Muscle layer of duodenum (tissue), 2 donors: ENCODE measurements at regions not wholly inside any gene's neighbourhood (a gene's known extent, or its start where the extent isn't known, plus 50 kb on each side); places are given as distances from the start of the nearest gene placed in this dataset.

Experiments
- H3K27ac ChIP-seq: one replicate; pipeline ENCODE4 v1.7.0; 2013; ENCODE audit warnings: mild to moderate bottlenecking, low read length
- H3K27me3 ChIP-seq: one replicate; pipeline ENCODE4 v1.7.0; 2013; ENCODE audit warnings: low read depth, mild to moderate bottlenecking, control low read depth, low read length
- H3K36me3 ChIP-seq, 2 donors: one replicate each; pipeline ENCODE4 v1.7.0; 2013; ENCODE audit warnings: low read length in 2 of 2, control low read depth in 1 of 2, mild to moderate bottlenecking in 1 of 2; ENCODE audit not compliant: insufficient read depth in 2 of 2, control insufficient read depth in 1 of 2
- H3K4me1 ChIP-seq, 2 donors: one replicate each; pipeline ENCODE4 v1.7.0; 2013; ENCODE audit warnings: low read length in 2 of 2, mild to moderate bottlenecking in 2 of 2, control low read depth in 1 of 2, moderate library complexity in 1 of 2; ENCODE audit not compliant: insufficient read depth in 2 of 2, control insufficient read depth in 1 of 2
- H3K4me3 ChIP-seq, 2 donors: one replicate each; pipeline ENCODE4 v1.7.0; 2013; ENCODE audit warnings: low read length in 2 of 2, low read depth in 1 of 2, mild to moderate bottlenecking in 1 of 2
- H3K9me3 ChIP-seq, 2 donors: one replicate each; pipeline ENCODE4 v1.7.0; 2013; ENCODE audit warnings: low read length in 2 of 2, control low read depth in 1 of 2, mild to moderate bottlenecking in 1 of 2; ENCODE audit not compliant: control insufficient read depth in 1 of 2
- donor health status: healthy.

- no peaks in the 10 kb centered on the region for H3K9me3 ChIP-seq
- no peak overlapping the region for H3K27ac ChIP-seq
- no peaks in the 10 kb centered on the region for H3K27me3 ChIP-seq
- H3K4me3 ChIP-seq = no peak overlapping the region
- H3K4me1 ChIP-seq = no peaks in the 10 kb centered on the region
- H3K36me3 ChIP-seq = no peaks in the 10 kb centered on the region
Observed at GRCh38 chr6:166820483-166820882, 135.9 kb downstream of the RNASET2 start.

GRCh38 chr6:166820070-166820469 lies 136.3 kb downstream of the RNASET2 start:
- Histone ChIP-seq H3K4me1 (no peaks in the 10 kb centered on the region), H3K36me3 (no peaks in the 10 kb centered on the region), H3K27ac (no peak overlapping the region), H3K4me3 (no peak overlapping the region), H3K27me3 (no peaks in the 10 kb centered on the region), H3K9me3 (no peaks in the 10 kb centered on the region)

GRCh38 chr6:166815629-166816028 lies 140.7 kb downstream of the RNASET2 start:
- H3K36me3 ChIP-seq = no peaks in the 10 kb centered on the region
- H3K4me3 ChIP-seq = no peak overlapping the region
- H3K27me3 ChIP-seq = no peaks in the 10 kb centered on the region
- H3K4me1 ChIP-seq = no peaks in the 10 kb centered on the region
- H3K9me3 ChIP-seq = no peaks in the 10 kb centered on the region
- H3K27ac ChIP-seq = no peak overlapping the region

- H3K36me3 ChIP-seq = no peaks in the 10 kb centered on the region
- H3K27ac ChIP-seq = no peak overlapping the region
- H3K27me3 ChIP-seq = no peaks in the 10 kb centered on the region
- no peaks in the 10 kb centered on the region for H3K9me3 ChIP-seq
- no peaks in the 10 kb centered on the region for H3K4me1 ChIP-seq
- no peak overlapping the region for H3K4me3 ChIP-seq
Observed at GRCh38 chr6:166814390-166814789, 142.0 kb downstream of the RNASET2 start.

GRCh38 chr6:166813461-166813860 lies 142.9 kb downstream of the RNASET2 start:
- no peaks in the 10 kb centered on the region for H3K9me3 ChIP-seq
- H3K36me3 ChIP-seq = no peaks in the 10 kb centered on the region
- no peaks in the 10 kb centered on the region for H3K4me1 ChIP-seq
- H3K27me3 ChIP-seq = no peaks in the 10 kb centered on the region
- no peak overlapping the region for H3K4me3 ChIP-seq
- H3K27ac ChIP-seq = no peak overlapping the region

GRCh38 chr6:166810864-166811263 lies 145.5 kb downstream of the RNASET2 start:
- H3K36me3 ChIP-seq = no peaks in the 10 kb centered on the region
- H3K27ac ChIP-seq = no peak overlapping the region
- no peaks in the 10 kb centered on the region for H3K27me3 ChIP-seq
- H3K9me3 ChIP-seq = peaks cover 0 to 22% of the 10 kb centered on the region in 2 donors
- H3K4me3 ChIP-seq = no peak overlapping the region
- H3K4me1 ChIP-seq = no peaks in the 10 kb centered on the region

GRCh38 chr6:166809721-166810120 lies 146.6 kb downstream of the RNASET2 start:
- no peaks in the 10 kb centered on the region for H3K36me3 ChIP-seq
- H3K4me3 ChIP-seq = no peak overlapping the region
- H3K27me3 ChIP-seq = no peaks in the 10 kb centered on the region
- peaks cover 0 to 30% of the 10 kb centered on the region in 2 donors for H3K9me3 ChIP-seq
- no peaks in the 10 kb centered on the region for H3K4me1 ChIP-seq
- no peak overlapping the region for H3K27ac ChIP-seq

GRCh38 chr6:166806962-166807757 lies 149.2 kb downstream of the RNASET2 start:
- Histone ChIP-seq H3K9me3 (peaks cover 0 to 30% of the 10 kb centered on the region in 2 donors), H3K4me1 (no peaks in the 10 kb centered on the region), H3K27ac (no peak overlapping the region), H3K4me3 (peak overlapping the region in 1 of 2 donors; percentile 17), H3K36me3 (no peaks in the 10 kb centered on the region), H3K27me3 (no peaks in the 10 kb centered on the region)

- H3K27me3 ChIP-seq = no peaks in the 10 kb centered on the region
- H3K27ac ChIP-seq = no peak overlapping the region
- H3K9me3 ChIP-seq = peaks cover 0 to 30% of the 10 kb centered on the region in 2 donors
- H3K4me3 ChIP-seq = no peak overlapping the region
- no peaks in the 10 kb centered on the region for H3K4me1 ChIP-seq
- H3K36me3 ChIP-seq = no peaks in the 10 kb centered on the region
Observed at GRCh38 chr6:166806217-166806838, 150.0 kb downstream of the RNASET2 start.

- Histone ChIP-seq H3K9me3 (peaks cover 0 to 30% of the 10 kb centered on the region in 2 donors), H3K4me1 (no peaks in the 10 kb centered on the region), H3K4me3 (no peak overlapping the region), H3K36me3 (no peaks in the 10 kb centered on the region), H3K27me3 (no peaks in the 10 kb centered on the region), H3K27ac (no peak overlapping the region)
Observed at GRCh38 chr6:166803471-166803870, 152.9 kb downstream of the RNASET2 start.

- no peaks in the 10 kb centered on the region for H3K27me3 ChIP-seq
- no peaks in the 10 kb centered on the region for H3K36me3 ChIP-seq
- H3K4me1 ChIP-seq = no peaks in the 10 kb centered on the region
- peaks cover 0 to 20% of the 10 kb centered on the region in 2 donors for H3K9me3 ChIP-seq
- H3K4me3 ChIP-seq = no peak overlapping the region
- H3K27ac ChIP-seq = no peak overlapping the region
Observed at GRCh38 chr6:166802401-166802800, 153.9 kb downstream of the RNASET2 start.
